ENCODE measurements at regions not wholly inside any gene's neighbourhood (a gene's known extent, or its start where the extent isn't known, plus 50 kb on each side); places are given as distances from the start of the nearest gene placed in this dataset.

GRCh38 chr9:16143310-16143709 lies 590.5 kb downstream of the CCDC171 start:
- TF ChIP-seq, protein P1, sequence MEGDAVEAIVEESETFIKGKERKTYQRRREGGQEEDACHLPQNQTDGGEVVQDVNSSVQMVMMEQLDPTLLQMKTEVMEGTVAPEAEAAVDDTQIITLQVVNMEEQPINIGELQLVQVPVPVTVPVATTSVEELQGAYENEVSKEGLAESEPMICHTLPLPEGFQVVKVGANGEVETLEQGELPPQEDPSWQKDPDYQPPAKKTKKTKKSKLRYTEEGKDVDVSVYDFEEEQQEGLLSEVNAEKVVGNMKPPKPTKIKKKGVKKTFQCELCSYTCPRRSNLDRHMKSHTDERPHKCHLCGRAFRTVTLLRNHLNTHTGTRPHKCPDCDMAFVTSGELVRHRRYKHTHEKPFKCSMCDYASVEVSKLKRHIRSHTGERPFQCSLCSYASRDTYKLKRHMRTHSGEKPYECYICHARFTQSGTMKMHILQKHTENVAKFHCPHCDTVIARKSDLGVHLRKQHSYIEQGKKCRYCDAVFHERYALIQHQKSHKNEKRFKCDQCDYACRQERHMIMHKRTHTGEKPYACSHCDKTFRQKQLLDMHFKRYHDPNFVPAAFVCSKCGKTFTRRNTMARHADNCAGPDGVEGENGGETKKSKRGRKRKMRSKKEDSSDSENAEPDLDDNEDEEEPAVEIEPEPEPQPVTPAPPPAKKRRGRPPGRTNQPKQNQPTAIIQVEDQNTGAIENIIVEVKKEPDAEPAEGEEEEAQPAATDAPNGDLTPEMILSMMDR (conservative IDR thresholded peaks at IDR 0.05 in 1 of 2, IDR thresholded peaks at IDR 0.05 in 1 of 2; ENCODE audit: extremely low read depth in 1 of 2, insufficient read depth in 1 of 2, low read depth in 1 of 2, low read length in 2 of 2): no peak
- TF ChIP-seq EZH2 (IDR thresholded peaks at IDR 0.05; ENCODE audit: borderline replicate concordance, low read length): no peak

Measured in mammary epithelial cell (primary cell).